Calu3 (cell line): ENCODE measurements at regions not wholly inside any gene's neighbourhood (a gene's known extent, or its start where the extent isn't known, plus 50 kb on each side); places are given as distances from the start of the nearest gene placed in this dataset.

Source experiments
- BruUV-seq: library from RNA; stranded (reverse); fragments of 400-500 nt; replicated peaks from 2 replicates; lab custom pipeline; 2021; lab: Mats Ljungman, UMichigan
- CTCF ChIA-PET: fragments of 300-600 bp; sonication (Branson Sonifier 250); formaldehyde crosslinking; loops from one replicate; lab custom pipeline; 2022; ENCODE audit warnings: antibody characterized with exemption; lab: Charles Lee
- DNase-seq: peaks from one replicate; pipeline ENCODE4 v3.0.0; 2022
- H3K27ac Mint-ChIP-seq: one replicate; pipeline ENCODE4 v1.8.0; 2022; ENCODE audit warnings: mixed read lengths; ENCODE audit not compliant: unreplicated experiment
- H3K27me3 Mint-ChIP-seq: one replicate; pipeline ENCODE4 v1.8.0; 2022; ENCODE audit warnings: mixed read lengths; ENCODE audit not compliant: unreplicated experiment
- H3K36me3 Mint-ChIP-seq: one replicate; pipeline ENCODE4 v1.8.0; 2022; ENCODE audit warnings: mild to moderate bottlenecking, moderate library complexity, mixed read lengths; ENCODE audit not compliant: insufficient read depth, unreplicated experiment
- H3K4me1 Mint-ChIP-seq: one replicate; pipeline ENCODE4 v1.8.0; 2022; ENCODE audit warnings: mild to moderate bottlenecking, low read depth, mixed read lengths; ENCODE audit not compliant: unreplicated experiment
- H3K4me3 Mint-ChIP-seq: one replicate; pipeline ENCODE4 v1.8.0; 2022; ENCODE audit warnings: mild to moderate bottlenecking, low read depth, moderate library complexity, mixed read lengths; ENCODE audit not compliant: unreplicated experiment
- H3K9me3 Mint-ChIP-seq: one replicate; pipeline ENCODE4 v1.8.0; 2022; ENCODE audit warnings: low read depth, mixed read lengths; ENCODE audit not compliant: unreplicated experiment
- CTCF ChIP-seq: fragments of 200-600 bp; IDR thresholded peaks from one replicate; pipeline ENCODE4 v1.8.0; 2022; ENCODE audit warnings: antibody characterized with exemption; ENCODE audit not compliant: unreplicated experiment
- intact Hi-C: fragments of 100-400 bp; cut with micrococcal nuclease; formaldehyde crosslinking; loops from one replicate; pipeline ENCODE4 v1.10.0; 2022; ENCODE audit not compliant: unreplicated experiment

GRCh38 chr10:29068966-29069365, 219.9 kb upstream of the LYZL1 start:
- CTCF ChIA-PET: interaction anchor here (0.6 kb wide), 1 partner anchor 238 kb away, joined by 6 read pairs; no protein-coding TSS in a partner anchor
- H3K4me1 Mint-ChIP-seq: peaks cover 24% of the 10 kb centered on the region
- no peak overlapping the region for H3K27ac Mint-ChIP-seq
- TF ChIP-seq CTCF: no peak
- DNase-seq: no peak
- intact Hi-C loops: no loop called here
- H3K9me3 Mint-ChIP-seq: peaks cover 5% of the 10 kb centered on the region
- no peak overlapping the region for H3K4me3 Mint-ChIP-seq
- H3K27me3 Mint-ChIP-seq: no peaks in the 10 kb centered on the region
- BruUV-seq: no TSS peak
- H3K36me3 Mint-ChIP-seq: no peaks in the 10 kb centered on the region

DNA sequence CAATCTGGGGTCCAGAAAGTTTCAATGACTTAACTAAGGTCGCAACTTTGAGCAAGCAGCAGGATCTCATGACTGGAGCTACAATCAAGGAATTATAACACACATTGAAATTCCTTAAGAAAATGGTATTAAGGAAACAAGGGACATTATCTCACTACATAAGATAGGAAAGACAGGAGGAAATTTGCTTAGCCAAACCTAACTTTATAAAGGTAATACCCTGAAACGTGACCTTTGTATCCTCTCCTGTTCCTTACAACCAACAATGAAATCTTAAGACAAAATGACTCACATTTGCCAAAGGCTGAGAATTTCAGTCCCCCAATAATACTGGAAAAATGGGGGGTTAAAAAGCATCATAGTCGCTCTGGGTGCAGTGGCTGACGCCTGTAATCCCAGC, 218.9 kb upstream of the LYZL1 start:
- CTCF ChIA-PET: no interaction called here
- DNase-seq: no peak
- Mint-ChIP-seq H3K4me1 (peaks cover 27% of the 10 kb centered on the region), H3K27ac (no peak overlapping the region), H3K9me3 (peaks cover 5% of the 10 kb centered on the region), H3K4me3 (no peak overlapping the region), H3K27me3 (no peaks in the 10 kb centered on the region), H3K36me3 (no peaks in the 10 kb centered on the region)
- BruUV-seq: no TSS peak
- no peak for TF ChIP-seq CTCF
- intact Hi-C loops: no loop called here

DNA sequence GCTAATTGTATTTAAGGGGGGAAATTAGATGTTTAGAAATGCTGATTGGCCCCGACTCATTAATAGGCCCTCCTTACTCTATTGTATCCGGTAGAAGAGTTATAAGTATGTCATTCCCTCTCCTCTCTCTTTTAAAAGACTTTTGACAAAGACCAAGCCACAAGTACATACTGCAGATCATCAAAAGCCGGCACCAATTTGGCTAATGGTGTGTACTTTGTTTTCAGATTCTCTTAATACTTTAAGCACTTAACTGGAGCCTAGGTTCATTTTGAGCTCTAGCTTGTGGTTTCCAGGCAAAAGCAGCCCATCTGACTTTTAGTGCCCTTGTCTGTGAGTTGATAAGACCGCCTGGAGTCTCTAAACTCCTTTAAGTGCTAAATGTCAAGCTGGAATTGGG, 210.0 kb upstream of the LYZL1 start:
- intact Hi-C loops: no loop called here
- Mint-ChIP-seq H3K27ac (no peak overlapping the region), H3K36me3 (no peaks in the 10 kb centered on the region), H3K4me3 (no peak overlapping the region), H3K27me3 (no peaks in the 10 kb centered on the region), H3K9me3 (peaks cover 2% of the 10 kb centered on the region), H3K4me1 (peaks cover 3% of the 10 kb centered on the region)
- no peak for DNase-seq
- CTCF ChIA-PET: no interaction called here
- TF ChIP-seq CTCF: no peak
- BruUV-seq: no TSS peak

GRCh38 chr10:29081231-29081630, 207.6 kb upstream of the LYZL1 start:
- TF ChIP-seq CTCF: no peak
- no peak for DNase-seq
- H3K36me3 Mint-ChIP-seq: no peaks in the 10 kb centered on the region
- no peaks in the 10 kb centered on the region for H3K9me3 Mint-ChIP-seq
- BruUV-seq: no TSS peak
- intact Hi-C loops: no loop called here
- no peaks in the 10 kb centered on the region for H3K27me3 Mint-ChIP-seq
- no peaks in the 10 kb centered on the region for H3K4me1 Mint-ChIP-seq
- H3K27ac Mint-ChIP-seq: no peak overlapping the region
- H3K4me3 Mint-ChIP-seq: no peak overlapping the region
- CTCF ChIA-PET: no interaction called here
